ENCODE measurements at regions not wholly inside any gene's neighbourhood (a gene's known extent, or its start where the extent isn't known, plus 50 kb on each side); places are given as distances from the start of the nearest gene placed in this dataset.

- TF ChIP-seq SUZ12 (IDR thresholded peaks at IDR 0.05; ENCODE audit: extremely low read depth, insufficient read depth, insufficient read length) = no peak
- TF ChIP-seq YY1 (IDR thresholded peaks at IDR 0.05; ENCODE audit: insufficient read depth, insufficient read length) = no peak
- TF ChIP-seq ZNF274 (IDR thresholded peaks at IDR 0.05; ENCODE audit: low read depth, low read length) = no peak
These were observed 2164.0 kb downstream of the PCDH7 start for GRCh38 chr4:32884198-32884597.

Measured in NT2/D1 (cell line).